ENCODE measurements at regions not wholly inside any gene's neighbourhood (a gene's known extent, or its start where the extent isn't known, plus 50 kb on each side); places are given as distances from the start of the nearest gene placed in this dataset.

DNA sequence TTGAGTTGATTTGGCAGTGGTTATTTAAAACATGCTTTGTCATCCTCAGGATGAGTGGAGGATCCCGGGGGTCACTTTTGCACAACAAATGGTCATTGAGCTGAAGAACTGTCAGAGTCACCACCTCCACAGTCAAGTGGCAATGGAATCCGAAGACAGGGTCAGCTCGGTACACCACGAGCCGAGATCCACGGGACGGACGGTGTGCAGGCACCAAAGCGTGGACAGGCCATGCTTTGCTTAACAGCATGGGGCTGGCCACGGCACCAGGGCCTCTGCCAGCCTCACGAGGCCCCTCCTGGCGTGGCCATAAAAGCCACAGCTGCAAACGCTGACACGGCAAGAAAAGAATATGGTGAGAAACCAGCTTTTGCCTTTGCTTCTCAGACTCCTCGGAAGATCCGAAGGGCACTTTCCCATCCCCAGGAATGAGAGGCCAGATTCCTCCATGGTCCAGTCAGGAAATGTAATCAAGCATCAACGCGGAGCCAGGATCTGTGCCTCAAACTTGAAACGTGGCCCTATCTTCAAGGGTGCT, 152.2 kb upstream of the DIO3 start:
- DNase-seq (ENCODE audit: low spot score), result no peak

DNA sequence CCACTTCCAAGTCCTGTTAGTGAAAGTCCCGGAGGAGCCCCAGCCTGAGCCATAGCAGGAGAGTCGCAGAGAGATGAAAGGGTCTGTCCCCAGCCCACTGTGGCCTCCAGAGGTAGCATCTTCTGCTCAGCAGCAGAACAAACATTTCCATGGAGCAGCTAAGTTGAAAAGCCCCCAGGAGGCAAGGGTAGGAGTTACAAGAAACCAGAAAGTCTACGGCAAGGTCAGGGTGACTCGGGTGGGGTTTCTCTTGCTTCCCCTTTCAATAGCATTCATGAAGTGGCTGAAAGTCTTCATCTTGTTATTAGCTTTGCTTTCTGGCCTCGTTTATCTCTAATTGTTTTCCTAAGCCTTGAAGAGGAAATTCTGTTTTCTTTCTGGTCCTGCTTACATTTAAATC, 151.2 kb upstream of the DIO3 start:
- DNase-seq (ENCODE audit: low spot score), result no peak

DNA sequence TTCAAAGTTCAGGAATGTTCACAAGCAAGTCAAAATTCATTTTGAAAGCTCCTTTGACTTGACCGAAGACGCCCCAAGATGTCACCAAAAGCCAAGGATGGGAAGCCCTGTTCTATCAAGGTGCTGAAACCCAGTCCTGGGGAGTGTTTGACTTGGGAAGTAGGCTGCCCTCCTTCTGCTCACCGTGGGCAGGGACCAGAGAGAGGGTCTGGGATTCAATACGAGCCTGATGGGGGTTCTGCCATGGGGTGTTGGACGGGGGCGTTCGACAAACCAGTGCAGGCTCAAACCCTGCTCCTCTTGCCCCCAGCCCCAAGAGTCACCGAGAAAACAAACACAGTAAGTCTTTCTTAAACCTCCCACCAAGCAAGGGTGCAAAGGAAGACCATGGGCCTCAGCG, 150.1 kb upstream of the DIO3 start:
- no peak for DNase-seq (ENCODE audit: low spot score)

DNA sequence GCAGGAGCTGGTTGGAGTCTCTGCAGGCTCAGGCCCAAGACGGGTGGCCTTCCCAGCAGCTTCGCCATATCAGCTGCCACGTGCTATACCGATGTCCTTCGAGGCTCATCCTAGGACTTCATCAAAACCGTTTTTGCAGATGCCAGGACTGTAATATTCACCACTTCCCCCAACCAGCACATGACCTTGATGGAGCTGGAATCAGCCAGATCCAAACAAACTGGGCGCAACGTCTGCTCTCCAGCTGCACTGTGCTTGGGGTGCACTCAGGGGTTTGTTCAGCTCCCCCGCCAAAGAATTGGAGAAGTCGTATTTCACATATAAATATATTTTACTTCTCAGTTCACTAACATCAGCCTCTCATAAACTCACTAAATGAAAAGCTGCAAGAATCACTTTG, 149.5 kb upstream of the DIO3 start:
- no peak for DNase-seq (ENCODE audit: low spot score)

DNA sequence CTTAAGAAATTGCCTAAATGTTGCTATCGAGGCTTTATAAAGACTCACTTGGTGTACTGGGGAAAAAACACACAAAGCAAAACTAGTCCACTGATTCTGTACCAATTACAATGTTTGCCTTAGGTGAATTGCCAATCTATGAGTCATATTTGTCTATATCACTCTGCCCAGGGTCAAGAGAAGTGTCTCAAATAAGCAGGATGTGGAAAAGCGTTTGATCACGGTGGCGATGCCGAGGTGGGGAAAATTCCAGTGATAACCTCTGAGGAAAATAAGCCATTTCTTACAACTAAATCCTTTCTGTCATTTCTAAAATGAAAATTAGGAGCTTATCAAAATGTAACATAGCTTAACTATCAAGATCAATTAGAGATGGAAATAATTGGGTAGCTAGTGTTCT, 148.6 kb upstream of the DIO3 start:
- DNase-seq (ENCODE audit: low spot score), result peak; percentile 90

DNA sequence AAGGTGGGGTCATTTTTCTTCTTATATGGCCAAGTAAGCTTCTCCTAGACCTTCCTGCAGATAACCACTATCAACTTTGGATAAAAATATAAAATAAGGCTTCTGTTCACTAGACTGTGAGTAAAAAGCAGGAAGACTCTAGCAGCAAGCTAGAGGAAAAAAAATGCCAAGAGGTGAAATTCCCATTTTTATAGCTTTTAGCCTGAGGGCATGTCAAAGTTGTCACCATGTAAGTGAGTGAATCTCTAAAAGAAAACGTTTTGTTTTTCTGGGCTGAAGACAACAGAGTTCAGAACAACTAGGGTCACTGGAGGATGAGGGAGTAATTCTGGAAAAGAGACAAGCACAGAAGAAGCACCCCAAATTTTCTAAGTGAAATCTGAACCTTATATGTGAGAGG, 143.9 kb upstream of the DIO3 start:
- DNase-seq (ENCODE audit: low spot score), result no peak

DNA sequence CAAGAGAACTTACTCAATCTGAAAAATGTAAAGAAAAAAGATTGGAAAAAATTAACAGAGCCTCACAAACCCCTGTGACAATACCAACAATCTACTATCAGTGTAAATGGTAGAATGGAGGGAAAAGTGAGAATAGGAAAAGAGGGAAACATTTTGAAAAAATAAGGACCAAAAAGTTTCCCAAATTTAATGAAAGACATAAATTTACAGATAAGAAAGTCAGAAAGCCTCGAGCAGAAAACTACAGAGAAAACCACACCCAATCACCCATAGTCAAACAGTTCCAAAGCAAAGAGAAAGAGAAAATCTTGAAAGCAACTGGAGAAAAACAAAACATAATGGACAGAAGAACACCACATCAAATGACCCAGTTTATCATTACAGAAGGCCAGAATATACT, 142.7 kb upstream of the DIO3 start:
- no peak for DNase-seq (ENCODE audit: low spot score)

DNA sequence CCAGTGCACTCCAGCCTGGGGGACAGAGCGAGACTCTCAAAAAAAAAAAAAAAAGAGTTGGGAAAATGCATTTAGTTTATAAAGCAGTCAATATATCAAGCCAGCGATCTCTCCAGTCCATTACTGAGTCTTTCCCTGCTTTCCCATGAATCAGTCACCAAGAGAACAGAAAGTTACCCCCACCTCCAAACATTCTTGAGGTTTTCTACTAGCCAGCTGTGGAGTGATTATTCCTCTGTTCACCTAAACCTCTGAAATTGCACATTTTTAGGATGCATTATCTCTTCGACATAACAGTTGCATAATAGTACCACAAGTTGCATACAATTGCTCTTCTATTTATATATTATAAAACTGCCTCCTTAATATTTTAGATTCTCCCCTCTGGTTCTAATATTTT, 134.8 kb upstream of the DIO3 start:
- DNase-seq (ENCODE audit: low spot score), result no peak

DNA sequence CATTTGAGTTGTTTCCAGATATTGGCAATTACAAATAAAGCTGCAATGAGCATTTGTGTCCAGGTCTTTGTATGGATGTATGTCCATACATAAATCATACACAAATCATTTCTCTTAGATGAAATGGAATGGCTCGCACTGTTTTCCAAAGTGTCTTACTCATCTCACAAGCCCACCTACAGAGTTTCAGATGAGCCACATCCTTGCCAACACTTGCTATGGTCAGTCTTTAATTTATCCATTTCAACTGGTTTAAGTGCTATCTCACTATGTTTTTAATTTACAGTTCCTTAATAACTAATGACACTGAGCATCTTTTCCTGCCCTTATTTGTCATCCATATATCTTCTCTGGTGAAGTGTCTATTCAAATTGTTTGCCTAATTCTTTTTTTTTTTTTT, 132.9 kb upstream of the DIO3 start:
- no peak for DNase-seq (ENCODE audit: low spot score)

DNA sequence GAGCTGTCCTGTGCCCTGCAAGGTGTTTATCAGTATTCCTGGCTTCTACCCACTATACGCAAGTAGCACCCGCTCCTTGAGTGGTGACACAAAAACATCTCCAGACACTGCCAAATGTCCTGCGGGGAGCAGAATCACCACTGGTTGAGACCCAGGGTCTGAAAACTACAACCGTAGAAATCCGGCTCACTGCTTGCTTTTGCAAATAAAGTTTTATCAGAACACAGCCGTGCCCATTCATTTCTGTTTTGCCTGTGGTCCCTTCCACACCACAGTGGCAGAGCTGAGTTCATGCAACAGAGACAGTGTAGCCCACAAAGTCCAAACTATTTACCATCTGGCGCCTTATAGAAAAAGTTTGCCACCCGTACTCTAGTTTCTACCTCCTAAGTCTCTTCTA, 125.7 kb upstream of the DIO3 start:
- DNase-seq (ENCODE audit: low spot score), result no peak

DNA sequence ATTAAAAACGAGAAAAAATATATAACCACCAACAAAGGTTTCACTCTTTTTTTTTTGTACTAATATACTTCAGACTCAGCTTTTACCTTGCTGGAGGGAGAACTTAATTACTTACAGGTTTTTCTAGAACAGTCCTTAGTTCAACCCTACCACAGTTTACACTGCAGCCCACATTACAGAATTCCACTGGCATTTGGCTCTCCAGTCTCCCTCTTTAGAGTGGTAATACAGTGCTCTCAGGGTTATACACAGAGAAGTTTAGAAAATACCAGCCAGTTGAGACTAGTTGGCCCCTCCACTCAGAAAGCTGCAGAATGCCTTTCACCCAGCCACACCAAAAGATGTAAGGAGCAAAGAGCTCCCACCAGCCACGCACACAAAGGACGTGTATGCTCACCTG, 122.3 kb upstream of the DIO3 start:
- no peak for DNase-seq (ENCODE audit: low spot score)

DNA sequence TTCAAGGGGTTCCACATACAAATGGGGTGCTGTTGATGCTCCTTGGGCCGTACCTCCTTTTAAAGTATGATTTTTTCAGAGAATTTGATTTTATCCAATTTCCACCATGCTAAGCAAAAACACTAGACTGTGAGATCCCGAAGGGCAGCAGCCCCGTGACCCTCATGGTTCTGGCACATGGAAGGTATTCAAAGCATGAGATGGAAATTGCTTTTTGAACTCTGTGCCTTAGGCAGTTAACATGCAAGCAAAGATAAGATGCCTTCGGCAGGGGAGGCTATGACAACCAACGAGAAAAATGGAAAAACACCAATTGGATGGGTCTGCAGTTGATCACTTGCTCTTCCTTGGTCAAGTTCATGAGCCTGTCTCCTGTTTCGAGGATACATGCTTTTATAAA, 120.8 kb upstream of the DIO3 start:
- DNase-seq (ENCODE audit: low spot score), result no peak

DNA sequence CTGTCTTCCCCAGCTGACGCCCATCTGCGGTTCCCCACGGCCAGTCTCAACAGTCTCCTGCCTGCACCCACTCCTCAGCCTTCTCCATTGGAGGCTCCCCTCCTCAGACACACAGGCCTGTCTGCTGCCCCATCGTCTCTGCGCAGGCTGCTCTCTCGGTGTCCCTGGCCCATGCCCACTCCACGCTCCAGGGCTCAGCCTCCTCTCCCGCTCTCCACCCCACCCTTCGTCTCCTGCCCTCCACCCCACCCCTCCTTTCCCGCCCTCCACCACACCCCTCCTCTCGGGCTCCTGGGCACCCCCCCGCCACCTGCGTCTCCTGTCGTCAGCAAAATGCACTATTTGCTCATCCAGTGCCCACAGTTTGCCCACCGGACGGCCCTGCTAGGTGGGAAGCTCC, 119.6 kb upstream of the DIO3 start:
- DNase-seq (ENCODE audit: low spot score), result no peak

DNA sequence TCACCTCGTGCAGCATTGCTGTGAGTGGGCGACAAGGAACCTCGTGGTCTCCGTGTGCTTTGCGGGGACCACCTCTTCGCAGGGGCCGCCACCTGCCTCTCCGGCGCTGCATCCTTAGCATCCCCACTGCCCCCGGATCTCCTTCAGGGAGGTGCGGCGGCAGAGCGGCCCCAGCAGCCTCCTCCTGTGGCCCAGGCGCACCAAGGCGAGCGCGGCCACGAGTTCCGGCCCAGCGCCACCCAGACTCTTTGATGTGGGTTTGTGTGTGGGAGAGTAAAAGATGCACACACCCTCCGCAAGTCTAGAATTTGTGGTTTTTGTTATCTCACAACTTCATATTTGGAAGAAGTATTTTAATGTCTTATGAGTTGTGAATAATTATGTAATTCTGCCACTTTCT, 118.8 kb upstream of the DIO3 start:
- peak; percentile 90 for DNase-seq (ENCODE audit: low spot score)

DNA sequence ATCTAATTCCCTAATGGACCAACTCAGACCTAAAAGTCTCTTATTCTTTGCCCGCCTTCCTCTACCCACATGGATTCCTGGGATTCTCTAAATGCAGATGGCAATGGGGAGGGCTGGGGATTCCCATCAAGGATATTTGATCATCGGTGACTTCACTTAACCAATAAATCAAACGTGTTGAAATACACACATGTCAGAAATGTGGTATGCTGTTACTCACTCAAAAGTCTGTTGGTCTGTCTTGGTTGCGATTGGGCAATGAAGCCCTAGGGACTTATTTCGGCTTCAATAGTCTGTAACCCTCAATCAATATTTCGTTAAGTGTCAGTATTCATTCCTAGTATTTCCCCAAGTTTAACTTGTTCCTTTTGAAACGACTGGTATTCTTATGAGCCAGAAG, 117.2 kb upstream of the DIO3 start:
- peak; percentile 87 for DNase-seq (ENCODE audit: low spot score)

DNA sequence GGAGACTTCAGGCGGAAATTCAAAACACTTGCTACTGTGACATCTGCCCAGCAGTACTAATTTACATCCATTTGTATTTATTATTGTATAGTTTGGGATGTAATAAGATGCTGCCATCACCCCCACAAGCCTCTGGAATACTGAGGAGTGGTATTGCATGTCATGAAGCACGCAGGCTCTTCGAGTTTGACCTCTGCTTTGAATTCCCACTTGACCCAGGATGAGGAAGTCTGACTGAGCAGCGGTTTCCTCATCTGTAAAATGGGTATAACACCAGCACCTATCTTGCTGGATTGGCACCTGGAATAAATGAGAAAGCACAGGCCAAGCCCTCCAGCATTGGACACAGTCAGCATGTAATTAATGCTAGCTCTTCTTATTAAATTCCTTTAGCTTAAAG, 116.0 kb upstream of the DIO3 start:
- DNase-seq (ENCODE audit: low spot score), result no peak

DNA sequence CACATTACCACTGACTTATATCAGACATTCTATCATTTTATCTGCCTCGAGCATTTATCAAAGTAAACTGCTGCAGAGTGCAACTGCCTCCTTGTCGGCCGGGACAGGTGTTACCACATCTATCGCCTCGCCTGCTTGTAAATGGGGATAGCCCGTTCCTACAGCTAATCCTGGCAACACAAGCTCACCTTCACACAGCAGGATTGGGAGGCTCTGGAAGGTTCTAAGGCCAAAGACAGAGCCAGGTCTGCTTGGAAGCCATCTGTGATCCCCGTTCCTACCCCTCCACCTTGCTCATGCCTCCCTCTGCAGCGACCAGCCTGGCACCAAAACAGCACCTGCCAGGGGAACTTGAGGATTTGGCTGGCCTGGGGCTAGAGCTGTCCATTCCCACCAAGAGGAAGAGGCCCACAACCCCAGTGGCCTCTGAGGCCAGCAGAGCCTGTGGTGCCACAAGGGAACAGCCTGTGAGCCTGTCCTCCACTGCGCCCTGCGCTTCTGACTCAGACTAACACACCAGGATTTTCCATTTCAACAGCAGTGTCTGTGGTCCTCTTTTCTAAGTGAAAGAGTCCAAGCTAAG, 114.8 kb upstream of the DIO3 start:
- DNase-seq (ENCODE audit: low spot score), result peak; percentile 53

DNA sequence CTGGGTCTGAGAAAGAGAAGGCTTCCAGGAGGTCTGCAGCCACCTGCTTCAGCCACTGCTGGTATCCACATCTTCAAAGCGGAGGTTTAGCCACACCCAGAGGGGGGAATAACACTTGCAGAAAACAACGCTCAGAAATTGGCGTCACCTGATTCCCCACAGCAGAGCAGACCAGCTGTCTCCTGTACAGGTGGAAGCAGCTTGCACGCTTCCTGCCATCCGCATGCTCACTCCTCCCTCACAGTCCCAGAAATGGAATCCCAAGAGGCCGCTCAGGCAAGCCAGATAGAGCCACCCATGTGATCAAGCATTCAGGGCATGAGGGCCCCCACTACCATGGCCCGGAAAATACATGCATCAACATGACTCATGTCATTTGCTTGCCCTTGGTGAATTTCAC, 112.2 kb upstream of the DIO3 start:
- DNase-seq (ENCODE audit: low spot score), result peak; percentile 89

DNA sequence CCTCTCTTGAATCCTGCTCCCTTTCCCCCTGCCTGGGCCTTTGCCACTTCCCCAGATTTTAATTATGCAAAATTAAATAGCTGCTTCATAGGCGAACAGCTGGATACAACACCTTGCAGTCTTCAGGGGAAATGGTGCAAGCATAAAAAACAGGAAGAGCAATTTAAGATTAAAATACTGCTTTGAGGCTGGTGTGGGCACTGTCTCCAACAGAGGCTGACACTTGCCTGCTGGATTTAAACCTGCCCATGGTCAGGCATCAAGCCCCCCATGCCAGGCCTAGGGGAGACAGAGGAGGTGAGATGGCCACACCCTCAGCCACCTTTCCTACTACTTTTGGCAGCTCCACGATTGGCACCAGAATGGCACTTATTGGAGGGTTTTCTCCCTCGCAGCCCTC, 110.1 kb upstream of the DIO3 start:
- no peak for DNase-seq (ENCODE audit: low spot score)

DNA sequence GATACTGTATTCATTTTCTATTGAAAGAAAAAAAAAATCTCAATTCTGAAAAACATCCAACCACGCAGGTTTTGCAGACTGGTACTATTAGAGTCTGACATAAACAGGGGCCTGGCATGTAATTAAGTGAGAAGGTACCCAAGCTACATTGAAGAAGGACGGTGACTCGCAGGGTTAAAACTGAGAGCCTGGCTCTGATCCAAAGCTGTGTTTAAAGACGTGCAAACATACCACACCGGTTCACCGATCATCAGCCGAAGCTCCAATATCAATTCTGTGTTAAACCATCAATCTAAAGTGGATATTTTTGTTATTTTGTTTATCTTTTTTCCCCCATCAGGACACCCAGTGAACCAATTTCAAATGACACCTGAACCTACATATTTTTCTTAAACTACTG, 108.1 kb upstream of the DIO3 start:
- DNase-seq (ENCODE audit: low spot score), result no peak

DNA sequence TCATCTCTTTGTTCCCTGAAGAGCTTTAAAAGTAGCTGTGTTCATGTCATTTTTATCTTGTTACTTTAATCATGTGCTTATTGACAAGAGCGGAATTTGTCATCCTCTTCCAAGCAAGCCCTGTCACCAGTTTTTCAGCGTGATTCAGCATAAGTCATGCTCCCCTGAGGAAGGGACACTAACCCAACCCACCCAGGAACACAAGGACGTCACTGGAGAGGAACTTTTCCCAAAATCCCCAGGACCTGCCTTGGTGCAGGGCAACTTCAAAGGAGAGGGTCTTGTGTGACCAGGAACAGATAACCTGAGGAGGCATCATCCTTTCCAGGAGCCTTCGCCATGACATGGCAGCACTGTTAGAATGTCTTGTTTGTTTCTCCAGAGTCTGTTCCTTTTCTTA, 107.1 kb upstream of the DIO3 start:
- DNase-seq (ENCODE audit: low spot score), result no peak

DNA sequence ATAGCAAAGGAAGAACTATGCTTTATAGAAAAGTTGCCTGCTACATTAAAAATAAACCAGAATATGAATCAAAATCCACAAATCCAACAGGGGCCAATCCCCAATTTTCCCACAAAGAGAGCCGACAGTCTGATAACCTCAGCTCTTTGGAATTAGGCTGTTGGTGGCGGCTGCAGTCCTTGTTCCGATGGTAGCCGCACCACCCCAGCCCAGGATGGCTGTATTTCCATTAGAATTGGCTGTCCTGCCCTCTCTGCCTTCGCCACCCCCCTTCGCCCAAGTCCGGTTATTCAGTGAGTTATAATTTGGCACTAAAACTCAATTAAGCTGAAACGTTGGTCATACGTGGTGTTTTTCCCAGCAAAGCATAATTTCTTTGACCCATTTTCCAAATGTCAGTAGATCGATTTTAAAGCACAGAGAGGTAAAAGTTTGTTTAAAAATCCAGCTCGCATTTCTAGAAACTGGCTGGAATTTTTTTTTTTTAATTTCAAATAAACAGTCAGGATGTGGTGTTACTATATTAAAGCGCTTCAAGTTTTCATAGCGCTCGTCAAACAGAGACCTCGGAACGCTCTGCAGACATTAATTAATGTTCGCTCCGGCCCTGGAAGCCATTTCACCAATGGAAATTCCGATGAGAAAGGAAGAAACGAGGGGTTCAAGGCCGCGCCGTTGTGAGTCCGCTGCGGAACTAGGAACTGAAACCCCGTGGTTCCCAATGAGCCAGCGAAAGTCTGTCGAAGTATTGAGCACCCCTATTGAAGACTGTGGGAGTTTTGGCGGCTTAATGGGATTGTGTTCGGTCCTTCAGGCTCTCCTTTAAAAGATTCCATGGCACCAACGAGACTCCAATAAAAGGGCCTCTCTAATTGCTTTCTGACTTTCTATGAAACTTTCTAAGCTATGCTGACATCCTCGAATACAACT, 104.8 kb upstream of the DIO3 start:
- no peak for DNase-seq (ENCODE audit: low spot score)

DNA sequence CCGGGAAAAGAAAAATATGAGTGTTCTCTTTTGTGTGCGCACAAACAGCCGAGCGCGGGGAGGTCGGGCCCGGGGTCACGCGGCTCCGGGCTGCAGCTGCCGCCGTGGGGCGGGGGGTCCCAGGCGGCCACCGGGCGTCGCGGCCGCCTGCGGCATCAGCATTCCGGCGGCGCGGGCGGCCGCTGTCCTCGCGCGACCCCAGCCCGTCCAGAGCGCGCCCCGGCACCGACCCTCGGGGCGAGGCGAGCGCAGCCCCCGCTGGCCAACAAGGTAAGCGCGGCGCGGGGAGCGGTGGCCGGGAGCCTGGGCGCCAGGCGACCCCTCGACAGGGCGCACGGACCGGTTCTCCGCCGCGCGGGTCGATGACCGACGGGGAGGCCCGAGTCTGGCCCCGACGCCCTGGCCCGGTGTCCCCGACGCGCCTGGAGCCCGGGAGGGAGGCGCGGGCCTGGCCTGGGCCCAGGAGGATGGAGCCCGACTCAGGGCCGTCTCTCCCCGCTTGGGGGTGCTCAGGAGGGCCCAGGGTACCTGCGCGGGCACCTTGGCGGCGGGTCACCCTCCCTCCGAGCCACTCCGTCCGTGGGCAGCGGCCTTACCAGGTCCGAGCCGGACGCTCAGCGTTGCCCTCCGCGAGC, 103.9 kb upstream of the DIO3 start:
- DNase-seq (ENCODE audit: low spot score), result no peak

Measured in SW480 (cell line).